NCI-H510A (cell line): ENCODE measurements at regions not wholly inside any gene's neighbourhood (a gene's known extent, or its start where the extent isn't known, plus 50 kb on each side); places are given as distances from the start of the nearest gene placed in this dataset.

Source experiments
- DNase-seq: peaks from one replicate; lab custom pipeline; 2025; lab: John Stamatoyannopoulos, UW

GRCh38 chr12:59230334-59230733, 310.0 kb upstream of the LRIG3 start:
- DNase-seq = no peak

DNA sequence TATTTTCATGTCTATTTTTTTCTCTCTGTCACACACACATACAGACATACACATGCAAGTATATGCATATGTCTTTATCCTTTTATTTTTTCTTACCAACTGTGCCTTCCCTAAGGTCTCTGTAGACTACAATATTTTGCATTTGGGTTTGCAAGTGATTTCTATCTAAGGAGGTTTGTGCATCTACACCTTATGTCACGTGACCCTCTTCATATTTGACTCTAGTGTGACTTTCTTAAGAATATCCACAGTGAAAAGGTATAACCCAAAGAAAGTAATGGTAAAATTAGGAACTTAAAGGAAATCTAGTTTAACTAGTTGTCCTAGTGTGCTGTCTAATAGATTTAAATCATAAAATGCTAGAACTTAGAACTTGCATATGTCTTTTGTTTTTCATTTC, 298.8 kb upstream of the LRIG3 start:
- DNase-seq = no peak

GRCh38 chr12:59196989-59197388, 276.7 kb upstream of the LRIG3 start:
- no peak for DNase-seq

GRCh38 chr12:59194794-59195193, 274.5 kb upstream of the LRIG3 start:
- no peak for DNase-seq

GRCh38 chr12:59193476-59194050, 273.3 kb upstream of the LRIG3 start:
- no peak for DNase-seq

- no peak for DNase-seq
These were observed 271.1 kb upstream of the LRIG3 start for GRCh38 chr12:59191372-59191771.

GRCh38 chr12:59186451-59186850, 266.1 kb upstream of the LRIG3 start:
- DNase-seq = no peak

DNA sequence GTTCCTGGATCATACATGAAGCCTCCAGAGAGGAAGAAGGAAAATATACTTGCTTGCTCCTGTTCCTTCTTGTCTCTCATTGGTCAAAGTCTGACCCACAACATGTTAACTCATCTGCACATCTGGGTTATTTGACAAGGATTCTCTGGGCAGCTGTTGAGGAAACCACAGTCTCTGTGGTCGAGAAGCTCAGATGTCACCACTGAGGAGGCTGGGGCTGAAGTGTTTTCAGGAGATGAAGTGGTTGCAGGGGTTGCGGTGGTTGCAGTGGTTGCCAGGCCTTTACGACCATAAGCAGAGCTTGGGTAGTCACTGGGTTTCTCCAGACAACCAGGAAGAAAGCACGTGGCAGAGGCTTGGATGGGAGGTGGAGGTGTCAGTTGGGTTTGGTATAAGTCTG, 265.0 kb upstream of the LRIG3 start:
- no peak for DNase-seq

DNA sequence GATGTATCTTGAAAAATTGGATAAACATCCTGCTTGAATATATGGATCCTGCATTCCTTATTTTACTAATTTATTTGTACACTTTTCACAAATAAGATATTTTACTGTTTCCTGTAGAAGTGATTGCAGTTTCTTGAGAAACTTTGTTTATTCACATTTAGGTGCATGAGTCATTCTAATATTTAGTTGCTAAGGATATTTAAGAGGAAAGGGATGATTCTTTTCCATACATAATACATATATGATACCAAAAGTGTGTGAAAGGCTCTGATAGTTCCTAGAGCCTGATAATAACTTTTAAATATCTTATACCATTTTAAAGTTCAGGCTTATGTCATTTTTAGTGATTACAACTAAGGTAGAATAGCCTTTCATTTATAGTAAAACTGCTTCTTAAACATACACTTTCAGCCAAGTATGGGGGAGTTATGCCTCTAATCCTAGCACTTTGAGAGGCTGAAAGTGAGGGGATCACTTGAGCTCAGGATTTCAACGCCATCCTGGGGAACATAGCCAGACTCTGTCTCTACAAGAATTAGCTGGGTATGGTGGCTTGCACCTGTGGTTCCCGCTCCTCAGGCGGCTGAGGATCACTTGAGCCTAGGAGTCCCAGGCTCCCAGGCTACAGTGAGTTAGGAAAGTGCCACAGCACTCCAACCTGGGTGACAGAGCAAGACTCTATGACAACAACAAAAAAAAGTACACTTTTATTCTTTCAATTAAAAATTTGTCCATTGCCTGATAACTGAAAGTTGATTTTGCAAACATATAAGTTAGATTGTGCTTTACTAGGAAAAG, 262.6 kb upstream of the LRIG3 start:
- no peak for DNase-seq

- no peak for DNase-seq
These were observed 261.9 kb upstream of the LRIG3 start for GRCh38 chr12:59182191-59182590.

DNA sequence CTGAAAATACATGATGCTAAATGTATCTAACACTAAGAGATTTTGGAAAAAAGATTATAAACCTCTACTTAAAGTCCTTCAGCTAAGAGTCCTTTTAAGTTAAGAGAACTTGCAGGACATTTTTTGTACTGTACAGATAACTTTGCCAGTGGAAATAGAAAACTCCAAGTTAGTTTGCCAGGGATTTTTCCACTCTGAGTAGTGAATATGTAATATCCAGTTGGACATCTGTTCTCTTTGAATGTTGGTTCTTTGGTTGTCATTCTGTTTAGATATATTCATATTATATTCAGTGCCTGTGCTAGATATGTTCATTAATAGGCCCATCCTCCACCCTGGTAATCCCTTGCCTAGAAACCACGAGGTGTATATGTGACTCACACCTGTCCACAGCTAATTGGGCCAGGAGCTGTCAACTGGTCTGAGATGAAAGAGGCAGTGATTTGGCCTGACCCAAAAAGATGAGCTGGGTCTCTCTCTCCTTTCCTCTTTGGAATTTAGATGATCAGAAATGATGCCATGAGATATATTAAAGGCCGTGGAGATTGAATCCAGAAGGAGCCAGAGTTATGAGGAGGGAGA, 261.0 kb upstream of the LRIG3 start:
- no peak for DNase-seq

GRCh38 chr12:59179231-59179630, 258.9 kb upstream of the LRIG3 start:
- no peak for DNase-seq

DNA sequence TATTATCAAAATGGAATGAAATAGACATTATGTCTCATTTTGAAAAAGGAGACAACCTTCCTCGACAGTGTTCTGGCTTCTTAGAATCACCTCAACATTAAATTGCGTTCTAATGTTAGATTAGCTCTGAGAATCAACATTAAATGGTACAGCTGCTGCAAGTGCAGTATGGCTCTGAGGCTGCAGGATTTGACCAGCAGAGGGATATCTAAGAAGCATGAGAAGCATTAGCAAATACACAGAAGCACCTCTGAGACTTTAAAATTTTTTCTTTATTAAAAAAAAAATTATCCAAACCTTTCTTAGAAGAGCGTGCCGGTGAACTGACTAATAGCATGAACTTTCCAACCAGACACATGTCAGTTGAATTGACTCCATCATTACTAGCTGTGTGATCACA, 253.4 kb upstream of the LRIG3 start:
- DNase-seq = no peak

- no peak for DNase-seq
These were observed 248.3 kb upstream of the LRIG3 start for GRCh38 chr12:59168647-59169046.

- no peak for DNase-seq
These were observed 246.2 kb upstream of the LRIG3 start for GRCh38 chr12:59166457-59166856.

DNA sequence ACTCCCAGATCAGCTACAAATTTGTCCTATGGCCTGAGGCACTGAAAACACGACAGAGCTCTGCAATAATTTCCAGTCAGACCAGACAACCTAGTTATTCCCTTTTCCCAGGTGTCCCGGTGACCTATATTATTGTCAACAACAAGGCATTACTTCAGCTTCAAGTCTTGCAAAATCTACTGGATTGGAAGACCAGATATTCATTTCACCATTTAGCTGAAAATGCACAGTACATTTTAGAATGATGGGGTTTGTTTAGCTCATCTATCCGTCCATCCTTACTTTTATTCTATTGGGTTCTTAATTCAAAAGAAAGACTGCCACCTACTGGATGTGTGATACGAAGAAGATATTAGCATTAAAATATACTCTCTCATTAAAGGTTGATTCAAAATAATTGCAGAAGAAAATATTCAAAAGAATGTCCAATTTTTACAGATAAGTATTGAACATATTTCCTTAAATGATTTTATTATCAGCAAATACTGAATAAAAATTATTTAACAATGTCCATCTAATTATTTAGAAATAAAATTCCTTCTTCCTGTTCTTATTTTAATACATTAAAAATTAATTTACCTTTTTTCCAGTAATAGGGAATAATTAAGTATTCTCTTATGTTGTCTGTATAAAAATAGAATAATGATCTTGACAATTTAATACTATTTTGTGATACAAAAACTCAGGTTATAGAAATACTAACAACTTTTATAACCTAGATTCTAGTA, 244.9 kb upstream of the LRIG3 start:
- no peak for DNase-seq

GRCh38 chr12:59164226-59164625, 243.9 kb upstream of the LRIG3 start:
- DNase-seq = no peak

GRCh38 chr12:59158681-59159080, 238.4 kb upstream of the LRIG3 start:
- no peak for DNase-seq

DNA sequence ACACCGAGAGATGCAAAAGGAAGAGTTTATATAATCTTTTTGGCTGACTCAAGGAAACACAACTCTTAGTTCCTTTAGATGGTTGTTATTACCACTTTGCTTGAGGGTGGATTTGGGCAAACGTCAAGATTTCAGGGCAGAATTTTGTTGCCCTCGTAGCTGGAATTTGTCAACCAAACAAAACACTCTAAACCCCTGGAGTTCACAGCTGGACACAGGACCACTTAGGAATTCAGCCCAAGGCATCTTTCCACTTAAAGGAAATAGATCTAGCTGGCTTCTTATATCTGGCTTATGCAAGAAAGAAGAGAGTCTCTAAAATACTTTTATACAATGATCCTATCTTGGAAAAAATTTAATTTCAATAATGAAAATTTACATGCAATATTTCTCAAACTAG, 237.8 kb upstream of the LRIG3 start:
- no peak for DNase-seq

DNA sequence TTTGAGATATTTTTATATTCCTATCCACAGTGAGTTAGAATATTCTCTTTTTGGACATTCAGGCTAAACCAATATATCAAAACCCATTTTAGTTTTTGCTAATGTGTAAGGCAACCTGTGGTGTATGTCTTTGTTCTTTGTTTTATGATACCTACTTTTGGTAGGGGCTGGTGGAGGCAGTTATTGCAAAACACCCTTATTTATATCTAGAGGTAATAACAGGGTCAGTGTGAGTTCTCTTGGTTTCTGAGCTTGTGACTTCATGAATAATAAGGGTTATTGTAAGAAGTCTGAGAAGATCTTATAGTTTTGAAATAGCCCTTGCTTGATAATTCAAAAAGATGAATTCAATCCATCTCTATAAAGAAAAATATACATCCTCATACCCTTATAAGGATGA, 235.1 kb upstream of the LRIG3 start:
- no peak for DNase-seq

GRCh38 chr12:59151243-59151642, 230.9 kb upstream of the LRIG3 start:
- DNase-seq = no peak

- DNase-seq = peak; percentile 68
These were observed 229.8 kb upstream of the LRIG3 start for GRCh38 chr12:59149995-59150642.
